ENCODE measurements at regions not wholly inside any gene's neighbourhood (a gene's known extent, or its start where the extent isn't known, plus 50 kb on each side); places are given as distances from the start of the nearest gene placed in this dataset.

DNA sequence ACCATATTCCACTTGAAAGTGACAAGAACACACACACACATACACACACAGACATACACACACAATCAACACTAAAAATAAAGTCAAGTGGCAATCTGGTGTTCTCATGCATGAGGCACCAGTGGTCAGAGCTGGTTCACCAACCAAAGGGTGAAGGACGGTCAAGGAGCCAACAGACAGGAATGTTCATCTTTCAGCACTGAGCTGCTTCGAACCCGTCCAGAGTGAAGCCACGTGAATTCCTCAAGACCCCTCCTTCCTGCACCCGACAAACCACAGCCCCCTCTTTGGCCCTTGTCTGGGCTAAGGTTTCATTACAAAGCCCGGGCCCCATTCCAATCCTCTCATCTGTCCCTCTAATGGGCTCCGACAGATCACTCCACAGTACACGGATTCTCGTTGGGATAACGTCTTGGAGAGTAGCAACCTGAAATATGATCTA, 84.5 kb upstream of the SMIM23 start:
- no peak overlapping the region for H3K4me3 ChIP-seq (ENCODE audit: low read length in 2 of 2)
- no peak overlapping the region for H3K27ac ChIP-seq (ENCODE audit: low read length)
- H3K36me3 ChIP-seq (ENCODE audit: control insufficient read depth in 2 of 2, insufficient read depth in 2 of 2, low read length in 2 of 2), result no peaks in the 10 kb centered on the region
- no peaks in the 10 kb centered on the region for H3K4me1 ChIP-seq (ENCODE audit: control insufficient read depth, insufficient read depth, low read length)
- H3K9ac ChIP-seq (ENCODE audit: low read length in 2 of 2), result no peak overlapping the region
- peaks cover 0 to 2% of the 10 kb centered on the region in 2 donors for H3K27me3 ChIP-seq (ENCODE audit: control insufficient read depth in 1 of 2, insufficient read depth in 2 of 2, low read length in 2 of 2)
- no peaks in the 10 kb centered on the region for H3K9me3 ChIP-seq (ENCODE audit: control insufficient read depth in 2 of 2, low read length in 2 of 2)

DNA sequence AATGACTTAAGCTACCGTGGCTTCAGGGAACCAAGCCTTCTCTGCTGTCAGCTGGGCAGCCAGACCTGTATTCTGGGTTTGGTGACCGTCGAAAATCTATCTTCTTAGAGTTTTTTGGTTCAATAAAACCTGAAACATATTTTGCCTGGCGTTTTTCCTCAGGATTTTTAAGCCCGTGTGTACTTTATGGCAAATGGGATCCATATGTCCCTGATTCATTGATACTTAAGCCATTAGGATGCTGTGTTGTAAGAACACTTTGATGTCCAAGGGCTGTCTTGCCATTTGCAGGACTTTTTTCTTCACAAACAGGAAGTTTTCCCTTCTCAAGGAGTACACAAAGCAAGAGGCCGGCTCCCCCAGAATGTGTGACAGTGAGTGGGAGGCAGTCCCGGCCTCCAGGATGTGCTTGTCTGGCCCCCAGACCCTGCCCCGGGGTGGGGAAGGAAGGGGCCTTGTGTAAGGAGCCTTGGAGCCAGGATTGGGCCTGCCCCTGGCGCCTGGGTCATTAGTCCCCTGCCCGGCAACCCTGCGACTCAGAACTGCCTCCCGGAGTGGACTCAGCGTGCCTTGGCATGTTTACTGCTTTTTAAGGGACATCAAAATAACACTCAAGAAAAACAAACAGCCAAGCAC, 83.4 kb upstream of the SMIM23 start:
- no peak overlapping the region for H3K27ac ChIP-seq (ENCODE audit: low read length)

DNA sequence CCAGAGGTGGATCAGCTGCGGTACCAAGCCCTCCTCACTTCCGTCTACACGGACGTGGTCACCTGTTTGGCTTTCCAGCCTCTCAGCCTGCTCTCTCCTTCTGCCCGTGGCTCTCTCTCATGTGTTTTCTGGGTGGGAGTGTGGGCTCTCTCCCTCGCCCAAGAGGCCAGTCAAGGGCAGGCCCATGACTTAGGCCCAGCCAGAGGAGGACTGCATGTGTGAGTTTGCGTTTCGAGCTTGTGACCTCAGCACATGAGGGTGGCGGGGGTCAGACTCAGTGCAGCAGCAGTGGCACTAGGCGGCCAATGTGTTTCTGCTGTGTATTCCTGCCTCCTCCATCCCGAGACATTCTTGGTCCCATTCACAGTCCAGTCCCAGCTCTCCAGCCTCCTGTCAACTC, 82.5 kb upstream of the SMIM23 start:
- no peaks in the 10 kb centered on the region for H3K4me1 ChIP-seq (ENCODE audit: control insufficient read depth, insufficient read depth, low read length)

More for the DNA sequence above, 83.4 kb upstream of the SMIM23 start:
- Histone ChIP-seq H3K36me3 (ENCODE audit: control insufficient read depth in 2 of 2, insufficient read depth in 2 of 2, low read length in 2 of 2) (no peaks in the 10 kb centered on the region), H3K9ac (ENCODE audit: low read length in 2 of 2) (no peak overlapping the region), H3K9me3 (ENCODE audit: control insufficient read depth in 2 of 2, low read length in 2 of 2) (no peaks in the 10 kb centered on the region), H3K27me3 (ENCODE audit: control insufficient read depth in 1 of 2, insufficient read depth in 2 of 2, low read length in 2 of 2) (peaks cover 0 to 2% of the 10 kb centered on the region in 2 donors), H3K4me1 (ENCODE audit: control insufficient read depth, insufficient read depth, low read length) (no peaks in the 10 kb centered on the region), H3K4me3 (ENCODE audit: low read length in 2 of 2) (no peak overlapping the region)

DNA sequence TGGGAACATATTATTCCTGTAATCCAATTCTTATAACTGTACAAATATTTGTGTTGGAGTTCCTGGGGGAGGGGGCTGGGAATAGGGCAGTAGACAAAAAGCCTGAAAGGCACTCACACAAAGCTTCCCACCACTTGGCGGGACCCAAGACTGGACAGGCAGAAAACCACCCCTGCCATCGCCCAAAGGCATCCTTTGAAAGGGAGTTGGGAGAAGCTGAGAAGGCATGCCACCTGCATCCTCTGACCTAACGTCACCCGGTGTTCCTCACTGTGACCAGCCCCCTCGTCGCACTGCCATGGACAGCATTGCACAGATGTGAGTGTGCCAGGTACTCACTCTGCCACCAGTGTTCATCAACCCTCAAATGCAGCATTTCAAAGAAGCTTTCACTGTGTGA, 80.6 kb upstream of the SMIM23 start:
- H3K36me3 ChIP-seq (ENCODE audit: control insufficient read depth in 2 of 2, insufficient read depth in 2 of 2, low read length in 2 of 2), result no peaks in the 10 kb centered on the region
- H3K27me3 ChIP-seq (ENCODE audit: control insufficient read depth in 1 of 2, insufficient read depth in 2 of 2, low read length in 2 of 2), result peaks cover 0 to 2% of the 10 kb centered on the region in 2 donors
- H3K27ac ChIP-seq (ENCODE audit: low read length), result no peak overlapping the region
- no peaks in the 10 kb centered on the region for H3K9me3 ChIP-seq (ENCODE audit: control insufficient read depth in 2 of 2, low read length in 2 of 2)
- no peaks in the 10 kb centered on the region for H3K4me1 ChIP-seq (ENCODE audit: control insufficient read depth, insufficient read depth, low read length)
- H3K4me3 ChIP-seq (ENCODE audit: low read length in 2 of 2), result no peak overlapping the region
- H3K9ac ChIP-seq (ENCODE audit: low read length in 2 of 2), result no peak overlapping the region

More for the DNA sequence above, 82.5 kb upstream of the SMIM23 start:
- Histone ChIP-seq H3K9me3 (ENCODE audit: control insufficient read depth in 2 of 2, low read length in 2 of 2) (no peaks in the 10 kb centered on the region), H3K36me3 (ENCODE audit: control insufficient read depth in 2 of 2, insufficient read depth in 2 of 2, low read length in 2 of 2) (no peaks in the 10 kb centered on the region), H3K4me3 (ENCODE audit: low read length in 2 of 2) (no peak overlapping the region), H3K27me3 (ENCODE audit: control insufficient read depth in 1 of 2, insufficient read depth in 2 of 2, low read length in 2 of 2) (peaks cover 0 to 2% of the 10 kb centered on the region in 2 donors), H3K27ac (ENCODE audit: low read length) (no peak overlapping the region), H3K9ac (ENCODE audit: low read length in 2 of 2) (no peak overlapping the region)

DNA sequence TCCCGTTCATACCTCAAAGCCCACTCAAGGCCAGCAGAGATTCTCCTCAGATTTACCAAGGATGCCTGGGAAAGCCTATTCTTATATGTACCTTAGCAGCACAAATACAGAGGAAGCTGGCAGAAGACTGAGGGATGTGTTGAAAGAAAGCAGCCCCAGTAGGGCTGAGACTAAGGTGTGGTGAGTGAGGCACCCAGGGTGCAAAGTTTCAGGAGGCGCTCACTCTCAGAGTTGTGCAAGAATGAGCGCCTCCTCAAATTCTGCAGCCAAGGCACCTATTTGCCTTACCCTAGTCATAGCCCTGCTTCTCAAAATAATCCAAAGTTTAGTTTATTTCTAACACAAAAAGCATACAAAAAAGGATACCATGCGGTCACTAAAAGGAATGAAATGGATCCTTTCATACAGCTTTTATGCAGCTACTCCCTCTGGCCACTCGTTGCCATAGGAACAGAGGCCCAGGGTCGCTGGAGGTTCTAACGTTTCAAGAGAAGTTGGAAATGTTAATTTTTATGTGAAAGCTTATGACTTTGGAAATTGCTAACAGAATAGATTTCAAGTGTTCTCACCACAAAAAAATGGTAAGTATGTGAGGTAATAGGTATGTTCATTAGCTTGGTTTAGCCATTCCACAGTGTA, 79.7 kb upstream of the SMIM23 start:
- Histone ChIP-seq H3K27ac (ENCODE audit: low read length) (no peak overlapping the region), H3K9ac (ENCODE audit: low read length in 2 of 2) (no peak overlapping the region), H3K27me3 (ENCODE audit: control insufficient read depth in 1 of 2, insufficient read depth in 2 of 2, low read length in 2 of 2) (peaks cover 0 to 2% of the 10 kb centered on the region in 2 donors), H3K9me3 (ENCODE audit: control insufficient read depth in 2 of 2, low read length in 2 of 2) (no peaks in the 10 kb centered on the region), H3K4me1 (ENCODE audit: control insufficient read depth, insufficient read depth, low read length) (no peaks in the 10 kb centered on the region), H3K36me3 (ENCODE audit: control insufficient read depth in 2 of 2, insufficient read depth in 2 of 2, low read length in 2 of 2) (no peaks in the 10 kb centered on the region), H3K4me3 (ENCODE audit: low read length in 2 of 2) (no peak overlapping the region)

DNA sequence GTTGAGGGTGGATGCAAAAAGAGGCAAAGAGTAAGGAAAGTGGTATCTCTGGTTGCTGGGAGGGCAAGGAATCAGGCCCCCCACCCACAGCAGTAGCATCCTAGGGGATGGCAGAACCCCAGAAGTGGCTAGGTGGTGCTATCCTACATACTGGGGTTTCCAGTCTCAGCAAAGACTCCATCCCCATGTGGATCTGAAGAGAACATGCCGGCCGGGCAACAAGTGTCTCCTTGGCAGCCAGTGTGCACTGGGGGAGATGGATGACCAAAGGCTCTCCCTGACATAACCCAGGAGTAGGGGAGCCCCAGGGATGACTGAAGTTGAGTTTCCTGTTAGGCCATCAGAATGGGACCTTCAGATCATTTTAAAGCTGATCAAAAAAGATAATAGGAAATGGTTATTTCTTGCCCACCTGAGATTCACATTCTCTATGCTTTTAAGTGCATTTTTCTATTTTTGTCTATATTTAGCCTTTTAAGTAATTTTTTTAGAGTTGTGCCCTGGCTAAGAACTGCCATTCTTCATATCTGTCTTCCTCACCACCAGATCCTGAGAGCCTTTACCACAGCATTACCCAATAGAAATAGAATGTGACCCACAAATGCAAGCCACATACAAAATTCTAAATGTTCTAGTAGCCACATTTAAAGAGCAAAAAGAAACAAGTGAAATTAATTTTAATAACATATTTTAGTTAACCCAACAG, 78.7 kb upstream of the SMIM23 start:
- Histone ChIP-seq H3K27me3 (ENCODE audit: control insufficient read depth in 1 of 2, insufficient read depth in 2 of 2, low read length in 2 of 2) (peaks cover 0 to 2% of the 10 kb centered on the region in 2 donors), H3K9ac (ENCODE audit: low read length in 2 of 2) (no peak overlapping the region), H3K27ac (ENCODE audit: low read length) (no peak overlapping the region), H3K9me3 (ENCODE audit: control insufficient read depth in 2 of 2, low read length in 2 of 2) (no peaks in the 10 kb centered on the region), H3K4me3 (ENCODE audit: low read length in 2 of 2) (no peak overlapping the region), H3K36me3 (ENCODE audit: control insufficient read depth in 2 of 2, insufficient read depth in 2 of 2, low read length in 2 of 2) (no peaks in the 10 kb centered on the region), H3K4me1 (ENCODE audit: control insufficient read depth, insufficient read depth, low read length) (no peaks in the 10 kb centered on the region)

DNA sequence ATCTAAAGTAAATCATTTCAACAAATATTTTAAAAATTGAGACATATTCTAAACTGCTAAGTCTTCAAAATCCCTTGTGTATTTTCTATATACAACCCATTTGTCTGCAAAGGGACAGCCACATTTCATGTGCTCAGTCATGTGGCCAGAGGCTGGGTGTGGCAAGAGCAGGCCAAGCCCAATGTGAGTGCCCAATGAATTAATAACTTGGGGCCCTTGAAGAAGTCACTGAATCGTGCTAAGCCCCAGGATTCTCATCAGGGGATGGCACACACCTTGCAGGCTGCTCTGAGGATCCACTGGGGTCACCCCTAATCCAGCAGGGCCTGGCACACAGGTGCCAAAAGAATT, 78.2 kb upstream of the SMIM23 start:
- no peak overlapping the region for H3K4me3 ChIP-seq (ENCODE audit: low read length in 2 of 2)
- no peaks in the 10 kb centered on the region for H3K9me3 ChIP-seq (ENCODE audit: control insufficient read depth in 2 of 2, low read length in 2 of 2)
- H3K4me1 ChIP-seq (ENCODE audit: control insufficient read depth, insufficient read depth, low read length), result no peaks in the 10 kb centered on the region
- no peak overlapping the region for H3K9ac ChIP-seq (ENCODE audit: low read length in 2 of 2)
- peaks cover 0 to 2% of the 10 kb centered on the region in 2 donors for H3K27me3 ChIP-seq (ENCODE audit: control insufficient read depth in 1 of 2, insufficient read depth in 2 of 2, low read length in 2 of 2)
- no peak overlapping the region for H3K27ac ChIP-seq (ENCODE audit: low read length)
- no peaks in the 10 kb centered on the region for H3K36me3 ChIP-seq (ENCODE audit: control insufficient read depth in 2 of 2, insufficient read depth in 2 of 2, low read length in 2 of 2)

DNA sequence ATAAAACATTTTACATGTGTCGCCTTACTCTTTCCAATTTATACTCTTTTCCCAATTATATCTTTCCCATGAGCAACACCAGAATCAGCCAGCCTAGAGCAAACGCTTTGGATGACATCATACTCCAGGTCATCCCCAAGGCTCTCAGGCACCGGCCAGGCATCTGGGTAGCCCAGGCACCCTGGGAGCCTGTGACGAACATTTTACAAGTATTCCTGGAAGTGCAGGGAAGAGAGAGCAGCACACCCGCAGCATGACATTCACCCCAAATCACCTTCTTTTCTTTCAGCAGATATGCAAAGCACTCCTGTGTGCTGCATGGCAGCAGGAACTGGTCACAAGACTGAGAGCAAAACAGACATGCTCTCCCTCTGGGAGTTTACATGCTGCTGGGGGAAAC, 75.7 kb upstream of the SMIM23 start:
- Histone ChIP-seq H3K27me3 (ENCODE audit: control insufficient read depth in 1 of 2, insufficient read depth in 2 of 2, low read length in 2 of 2) (peaks cover 0 to 2% of the 10 kb centered on the region in 2 donors), H3K4me3 (ENCODE audit: low read length in 2 of 2) (no peak overlapping the region), H3K27ac (ENCODE audit: low read length) (no peak overlapping the region), H3K36me3 (ENCODE audit: control insufficient read depth in 2 of 2, insufficient read depth in 2 of 2, low read length in 2 of 2) (no peaks in the 10 kb centered on the region), H3K4me1 (ENCODE audit: control insufficient read depth, insufficient read depth, low read length) (no peaks in the 10 kb centered on the region), H3K9ac (ENCODE audit: low read length in 2 of 2) (no peak overlapping the region), H3K9me3 (ENCODE audit: control insufficient read depth in 2 of 2, low read length in 2 of 2) (peaks cover 0 to 9% of the 10 kb centered on the region in 2 donors)

DNA sequence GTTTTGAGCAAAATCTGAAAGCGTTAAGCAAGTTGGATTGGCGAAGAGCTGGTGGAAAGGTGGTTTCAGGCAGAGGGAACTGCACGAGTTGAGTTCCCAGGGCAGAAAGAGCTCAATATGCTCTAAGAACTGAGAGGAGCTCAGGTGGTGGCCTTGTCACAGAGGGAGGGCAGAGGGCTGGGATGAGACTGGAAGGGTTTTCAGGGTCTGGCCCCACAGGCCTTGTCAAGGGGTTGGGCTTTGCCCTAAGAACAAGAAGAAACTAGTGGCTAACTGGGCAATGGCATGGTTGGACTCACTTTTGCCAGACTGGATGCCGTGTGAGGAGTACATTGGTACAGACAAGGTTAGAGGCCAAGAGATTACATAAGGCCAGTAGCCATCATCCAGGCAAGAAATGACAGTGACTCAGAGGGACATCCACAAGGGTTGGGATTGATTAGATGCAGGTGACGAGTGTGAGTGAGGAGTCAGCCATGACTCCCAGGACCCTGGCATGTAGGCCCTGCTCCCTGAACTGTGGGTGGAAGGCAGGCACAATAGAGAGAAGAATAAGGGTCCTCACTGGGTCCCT, 75.1 kb upstream of the SMIM23 start:
- H3K4me1 ChIP-seq (ENCODE audit: control insufficient read depth, insufficient read depth, low read length), result no peaks in the 10 kb centered on the region
- no peak overlapping the region for H3K27ac ChIP-seq (ENCODE audit: low read length)
- peaks cover 0 to 9% of the 10 kb centered on the region in 2 donors for H3K9me3 ChIP-seq (ENCODE audit: control insufficient read depth in 2 of 2, low read length in 2 of 2)
- H3K4me3 ChIP-seq (ENCODE audit: low read length in 2 of 2), result no peak overlapping the region
- H3K9ac ChIP-seq (ENCODE audit: low read length in 2 of 2), result no peak overlapping the region
- H3K36me3 ChIP-seq (ENCODE audit: control insufficient read depth in 2 of 2, insufficient read depth in 2 of 2, low read length in 2 of 2), result no peaks in the 10 kb centered on the region
- H3K27me3 ChIP-seq (ENCODE audit: control insufficient read depth in 1 of 2, insufficient read depth in 2 of 2, low read length in 2 of 2), result no peaks in the 10 kb centered on the region

DNA sequence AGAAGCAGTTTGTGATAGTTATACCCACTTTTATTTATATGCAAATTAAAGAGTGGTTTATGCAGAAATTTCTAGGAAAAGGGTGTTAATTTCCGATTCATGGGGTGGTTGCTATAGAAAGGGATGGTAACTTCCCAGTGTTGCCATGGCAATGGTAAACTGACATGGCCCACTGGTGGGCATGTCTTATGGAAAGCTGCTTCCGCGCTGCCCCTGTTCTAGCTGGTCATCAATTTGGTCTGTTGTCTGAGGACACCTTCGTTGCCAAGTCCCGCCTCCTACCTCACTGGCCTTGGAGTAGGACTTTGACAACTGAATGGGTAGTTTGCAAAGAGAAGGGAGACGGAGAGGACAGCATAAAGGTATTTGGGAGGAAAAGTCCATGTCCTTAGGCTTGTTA, 74.0 kb upstream of the SMIM23 start:
- no peak overlapping the region for H3K4me3 ChIP-seq (ENCODE audit: low read length in 2 of 2)
- no peak overlapping the region for H3K9ac ChIP-seq (ENCODE audit: low read length in 2 of 2)
- no peaks in the 10 kb centered on the region for H3K4me1 ChIP-seq (ENCODE audit: control insufficient read depth, insufficient read depth, low read length)

More for the DNA sequence above, 74.0 kb upstream of the SMIM23 start:
- Histone ChIP-seq H3K27me3 (ENCODE audit: control insufficient read depth in 1 of 2, insufficient read depth in 2 of 2, low read length in 2 of 2) (no peaks in the 10 kb centered on the region), H3K9me3 (ENCODE audit: control insufficient read depth in 2 of 2, low read length in 2 of 2) (peaks cover 0 to 9% of the 10 kb centered on the region in 2 donors), H3K36me3 (ENCODE audit: control insufficient read depth in 2 of 2, insufficient read depth in 2 of 2, low read length in 2 of 2) (no peaks in the 10 kb centered on the region), H3K27ac (ENCODE audit: low read length) (no peak overlapping the region)
